GM11168 (cell line): ENCODE measurements at regions not wholly inside any gene's neighbourhood (a gene's known extent, or its start where the extent isn't known, plus 50 kb on each side); places are given as distances from the start of the nearest gene placed in this dataset.
"Not testable (repeated sequence)": the region's sequence is repeated elsewhere in the genome, so short reads cannot be mapped to it uniquely, and the experiment has no call there.

Experiments
- in situ Hi-C: fragments of 300-500 bp; cut with MboI; formaldehyde crosslinking; loops from one replicate; pipeline ENCODE4 v1.12.0; 2022; ENCODE audit warnings: low sequenced_read_pairs; ENCODE audit not compliant: unreplicated experiment

- in situ Hi-C loops: no loop called here
Measured at GRCh38 chr14:21768116-21768874, 94.7 kb upstream of the OR4E1 start.

- in situ Hi-C loops: not testable (repeated sequence)
Measured at GRCh38 chr14:21760360-21760759, 86.7 kb upstream of the OR4E1 start.

- in situ Hi-C loops: no loop called here
Measured at GRCh38 chr14:21749306-21749868, 75.8 kb upstream of the OR4E1 start.

GRCh38 chr14:21748869-21749303 is 75.3 kb upstream of the OR4E1 start:
- in situ Hi-C loops: no loop called here

- in situ Hi-C loops: no loop called here
Measured at GRCh38 chr14:21735639-21736307, 62.2 kb upstream of the OR4E1 start.

GRCh38 chr14:21735200-21735599 is 61.6 kb upstream of the OR4E1 start:
- in situ Hi-C loops: no loop called here

- in situ Hi-C loops: no loop called here
Measured at GRCh38 chr14:21734457-21735074, 60.9 kb upstream of the OR4E1 start.

- in situ Hi-C loops: no loop called here
Measured at GRCh38 chr14:21729703-21730233, 56.1 kb upstream of the OR4E1 start.

- in situ Hi-C loops: no loop called here
Measured at GRCh38 chr14:21725250-21725649, 51.6 kb upstream of the OR4E1 start.

- in situ Hi-C loops: no loop called here
Measured at GRCh38 chr14:21724090-21724973, 50.7 kb upstream of the OR4E1 start.

GRCh38 chr14:21723431-21724045 is 49.9 kb upstream of the OR4E1 start:
- in situ Hi-C loops: no loop called here
